ENCODE measurements at regions not wholly inside any gene's neighbourhood (a gene's known extent, or its start where the extent isn't known, plus 50 kb on each side); places are given as distances from the start of the nearest gene placed in this dataset.

- Histone ChIP-seq H3K4me3 (ENCODE audit: low read depth, low read length, poor library complexity, severe bottlenecking) (no peak overlapping the region), H3K27me3 (replicated peaks; ENCODE audit: insufficient read depth, low read depth, low read length, poor library complexity) (no peaks in the 10 kb centered on the region), H3K36me3 (ENCODE audit: insufficient read depth, low read length, poor library complexity, severe bottlenecking) (no peaks in the 10 kb centered on the region), H3K9me3 (ENCODE audit: low read depth, low read length, poor library complexity, severe bottlenecking) (no peaks in the 10 kb centered on the region), H3K27ac (ENCODE audit: low read depth, low read length, poor library complexity, severe bottlenecking) (no peak overlapping the region), H3K4me1 (ENCODE audit: insufficient read depth, low read length, poor library complexity, severe bottlenecking) (no peaks in the 10 kb centered on the region)
- ChIA-PET POLR2A (ENCODE audit: low non-redundant PET) (no interaction called here), CTCF (no interaction called here)
- intact Hi-C loops (cut with micrococcal nuclease; ENCODE audit: unreplicated experiment), result no loop called here
- BruUV-seq (replicated peaks), result no TSS peak
- TF ChIP-seq EZH2 (IDR thresholded peaks at IDR 0.05; ENCODE audit: borderline replicate concordance, low read depth, low read length, poor library complexity, severe bottlenecking) (no peak), CTCF (conservative IDR thresholded peaks at IDR 0.05; ENCODE audit: low read depth, low read length) (no peak)
- peak; percentile 30 for DNase-seq (ENCODE audit: low spot score)
Measured at GRCh38 chr21:17451364-17451891, 61.4 kb upstream of the CXADR start.

- H3K27ac ChIP-seq (ENCODE audit: low read depth, low read length, poor library complexity, severe bottlenecking), result peak overlapping the region; percentile 15
- BruUV-seq (replicated peaks), result TSS peak; percentile 100
- ChIA-PET POLR2A (ENCODE audit: low non-redundant PET) (no interaction called here), CTCF (no interaction called here)
- intact Hi-C loops (cut with micrococcal nuclease; ENCODE audit: unreplicated experiment), result loop anchor here (2.0 kb wide), 1 partner anchor 58 kb away; the partner anchor contains the start of gene CXADR
- DNase-seq (ENCODE audit: low spot score), result peak; percentile 92
- peak overlapping the region; percentile 39 for H3K4me3 ChIP-seq (ENCODE audit: low read depth, low read length, poor library complexity, severe bottlenecking)
- H3K4me1 ChIP-seq (ENCODE audit: insufficient read depth, low read length, poor library complexity, severe bottlenecking), result no peaks in the 10 kb centered on the region
- no peaks in the 10 kb centered on the region for H3K36me3 ChIP-seq (ENCODE audit: insufficient read depth, low read length, poor library complexity, severe bottlenecking)
- H3K9me3 ChIP-seq (ENCODE audit: low read depth, low read length, poor library complexity, severe bottlenecking), result no peaks in the 10 kb centered on the region
- H3K27me3 ChIP-seq (replicated peaks; ENCODE audit: insufficient read depth, low read depth, low read length, poor library complexity), result no peaks in the 10 kb centered on the region
- no peak for TF ChIP-seq EZH2 (IDR thresholded peaks at IDR 0.05; ENCODE audit: borderline replicate concordance, low read depth, low read length, poor library complexity, severe bottlenecking)
- no peak for TF ChIP-seq CTCF (conservative IDR thresholded peaks at IDR 0.05; ENCODE audit: low read depth, low read length)
Measured at GRCh38 chr21:17454315-17455027, 58.4 kb upstream of the CXADR start.

GRCh38 chr21:17455028-17455353, 57.9 kb upstream of the CXADR start:
- Histone ChIP-seq H3K9me3 (ENCODE audit: low read depth, low read length, poor library complexity, severe bottlenecking) (no peaks in the 10 kb centered on the region), H3K27ac (ENCODE audit: low read depth, low read length, poor library complexity, severe bottlenecking) (peak overlapping the region; percentile 14), H3K4me1 (ENCODE audit: insufficient read depth, low read length, poor library complexity, severe bottlenecking) (no peaks in the 10 kb centered on the region), H3K4me3 (ENCODE audit: low read depth, low read length, poor library complexity, severe bottlenecking) (peak overlapping the region; percentile 39), H3K27me3 (replicated peaks; ENCODE audit: insufficient read depth, low read depth, low read length, poor library complexity) (no peaks in the 10 kb centered on the region), H3K36me3 (ENCODE audit: insufficient read depth, low read length, poor library complexity, severe bottlenecking) (no peaks in the 10 kb centered on the region)
- no peak for TF ChIP-seq CTCF (conservative IDR thresholded peaks at IDR 0.05; ENCODE audit: low read depth, low read length)
- TF ChIP-seq EZH2 (IDR thresholded peaks at IDR 0.05; ENCODE audit: borderline replicate concordance, low read depth, low read length, poor library complexity, severe bottlenecking), result no peak
- CTCF ChIA-PET, result no interaction called here
- POLR2A ChIA-PET (ENCODE audit: low non-redundant PET), result no interaction called here
- BruUV-seq (replicated peaks), result no TSS peak
- intact Hi-C loops (cut with micrococcal nuclease; ENCODE audit: unreplicated experiment), result loop anchor here (2.0 kb wide), 1 partner anchor 58 kb away; the partner anchor contains the start of gene CXADR
- no peak for DNase-seq (ENCODE audit: low spot score)

Data from A673 (cell line).